ENCODE measurements at regions not wholly inside any gene's neighbourhood (a gene's known extent, or its start where the extent isn't known, plus 50 kb on each side); places are given as distances from the start of the nearest gene placed in this dataset.
"Not testable (repeated sequence)": the region's sequence is repeated elsewhere in the genome, so short reads cannot be mapped to it uniquely, and the experiment has no call there.

DNA sequence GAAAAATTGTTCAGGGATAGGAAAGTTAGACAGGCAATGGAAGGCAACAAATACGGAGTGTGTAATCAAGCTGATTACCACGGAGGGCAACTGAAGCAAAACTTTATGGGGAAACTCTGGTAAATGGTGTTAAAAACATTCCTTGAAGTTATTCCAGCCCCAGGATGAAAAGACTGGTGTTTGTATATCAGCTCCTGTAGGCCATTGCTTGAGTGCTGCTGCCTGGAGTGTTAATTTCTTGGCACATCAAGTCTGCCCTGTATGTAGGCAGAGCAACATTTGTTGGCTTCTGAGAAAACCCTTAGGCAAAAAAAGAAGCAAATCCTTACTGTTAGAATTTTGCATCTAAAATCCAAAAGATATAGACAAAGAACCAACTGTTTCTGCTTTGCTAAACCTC lies 686.5 kb upstream of the ACO1 start:
- DNase-seq = no peak

DNA sequence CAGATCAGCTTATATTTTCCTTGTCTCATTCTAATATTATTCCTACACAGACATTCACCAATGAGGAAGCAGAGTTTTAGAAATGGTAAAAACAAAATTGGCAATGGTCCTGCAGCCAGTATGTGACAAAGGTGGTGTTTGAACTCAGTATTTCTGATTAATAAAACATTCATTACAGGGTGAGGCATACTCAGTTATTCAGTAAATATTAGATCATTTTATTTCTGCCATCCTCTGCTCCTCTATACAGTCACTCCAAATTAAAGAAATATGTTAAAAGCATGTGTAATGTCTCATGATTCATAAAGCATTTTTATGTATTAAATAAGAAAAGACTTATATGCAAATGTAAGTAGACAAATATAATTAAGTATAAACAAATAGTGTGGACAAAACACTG lies 684.6 kb upstream of the ACO1 start:
- no peak for DNase-seq

DNA sequence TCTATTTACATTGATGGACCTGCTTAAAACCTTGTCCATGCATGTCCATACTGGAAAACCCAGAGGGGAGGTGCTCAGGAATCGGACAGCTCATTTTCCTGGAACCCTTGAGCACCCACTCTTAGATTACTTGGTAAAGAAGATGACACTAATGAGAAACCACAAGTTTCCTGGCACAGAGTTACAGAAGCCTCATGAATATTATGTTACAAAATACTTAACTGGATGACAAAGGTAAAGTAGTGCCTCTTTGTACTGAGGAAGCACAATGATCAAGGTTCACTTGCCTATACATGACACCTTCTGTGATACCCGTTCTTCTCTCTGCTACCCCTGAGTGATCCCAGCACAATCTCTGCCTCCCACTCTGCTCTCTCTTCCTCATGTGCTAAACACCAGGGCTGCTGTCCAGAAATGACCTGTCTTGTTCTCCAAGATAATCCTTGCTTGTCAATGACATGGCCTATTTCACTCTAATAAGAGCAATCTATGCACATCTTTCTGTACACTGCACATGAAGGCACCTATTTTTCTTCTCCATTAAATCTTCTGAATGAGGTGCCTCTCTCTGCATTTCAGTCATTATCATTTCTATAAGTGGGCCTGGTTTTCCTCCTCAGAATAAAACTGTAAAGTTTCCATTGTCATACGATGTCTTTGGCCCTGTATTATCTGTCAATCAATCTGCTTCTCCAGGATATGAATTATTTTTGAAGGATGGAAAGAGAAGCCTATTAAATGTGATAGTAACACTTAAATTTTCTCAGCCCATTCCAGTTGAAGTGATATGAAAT lies 684.0 kb upstream of the ACO1 start:
- DNase-seq = no peak

- no peak for DNase-seq
Observed at GRCh38 chr9:31702957-31703356, 681.5 kb upstream of the ACO1 start.

DNA sequence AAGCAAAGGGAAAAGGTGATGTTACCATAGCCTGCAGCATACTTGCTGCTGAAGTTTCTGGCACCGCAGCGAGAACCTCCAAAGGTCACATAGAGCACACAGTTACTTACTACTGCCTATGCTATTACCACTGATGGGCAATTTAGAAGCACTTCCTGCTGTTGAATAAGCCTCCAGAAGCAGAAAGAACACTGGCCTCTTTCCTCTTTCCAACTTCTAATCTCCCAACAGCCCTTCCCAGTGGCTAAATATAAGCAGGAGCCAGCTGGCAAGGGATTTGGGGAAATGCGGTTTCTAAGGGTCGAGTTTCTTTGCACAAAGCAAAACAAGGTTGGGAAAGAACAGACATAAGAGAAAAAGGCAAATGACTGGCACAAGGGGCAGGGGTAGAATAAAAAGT lies 669.2 kb upstream of the ACO1 start:
- DNase-seq = peak; percentile 9

- no peak for DNase-seq
Observed at GRCh38 chr9:31719262-31719661, 665.2 kb upstream of the ACO1 start.

DNA sequence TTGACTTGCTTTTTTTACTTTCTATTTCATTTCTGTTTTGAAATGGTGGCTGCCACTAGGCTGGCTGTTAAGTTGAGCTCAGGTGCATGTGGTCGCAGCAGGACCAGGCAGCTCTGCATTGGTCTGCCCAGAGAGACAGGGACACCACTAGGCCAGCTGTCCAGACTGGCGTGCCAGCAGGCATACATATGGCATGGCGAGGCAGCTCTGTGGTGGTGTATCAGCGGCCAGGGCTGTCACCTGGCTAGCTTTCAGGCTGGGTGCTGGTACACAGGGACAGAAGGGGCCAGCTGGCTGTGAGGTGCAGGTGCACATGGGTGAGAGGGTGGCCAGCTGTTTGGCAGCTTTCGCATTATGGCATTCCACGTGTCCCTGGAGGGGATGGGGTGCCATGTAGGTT lies 654.0 kb upstream of the ACO1 start:
- no peak for DNase-seq

- no peak for DNase-seq
Observed at GRCh38 chr9:31733166-31733565, 651.3 kb upstream of the ACO1 start.

DNA sequence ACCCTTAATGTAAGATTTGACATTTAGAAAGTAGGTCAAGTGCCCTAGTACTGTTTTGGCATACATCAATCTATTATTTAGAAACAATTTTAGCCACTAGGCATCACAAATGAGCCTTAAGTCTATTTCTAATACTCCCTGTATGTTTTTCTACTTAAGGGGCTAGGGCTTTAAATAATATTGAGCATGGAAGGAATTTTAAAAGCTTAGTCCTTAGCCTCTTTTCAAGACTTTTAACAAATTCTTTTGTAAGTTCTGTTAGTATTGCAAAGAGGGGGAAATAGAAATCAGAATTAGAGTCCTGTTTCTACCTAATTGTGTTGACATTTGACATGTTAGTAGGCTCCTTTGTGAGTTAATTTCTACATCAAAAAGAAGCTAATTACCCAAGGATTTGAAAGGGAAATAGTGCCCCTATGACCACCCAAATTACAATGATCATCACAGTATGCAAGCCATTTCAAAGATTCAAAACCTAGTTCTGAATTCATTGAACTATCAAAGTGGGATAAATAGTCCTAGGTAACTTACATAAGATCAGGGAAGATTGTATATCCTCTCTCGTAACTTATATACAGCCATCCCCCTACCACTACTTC lies 647.8 kb upstream of the ACO1 start:
- DNase-seq = no peak

DNA sequence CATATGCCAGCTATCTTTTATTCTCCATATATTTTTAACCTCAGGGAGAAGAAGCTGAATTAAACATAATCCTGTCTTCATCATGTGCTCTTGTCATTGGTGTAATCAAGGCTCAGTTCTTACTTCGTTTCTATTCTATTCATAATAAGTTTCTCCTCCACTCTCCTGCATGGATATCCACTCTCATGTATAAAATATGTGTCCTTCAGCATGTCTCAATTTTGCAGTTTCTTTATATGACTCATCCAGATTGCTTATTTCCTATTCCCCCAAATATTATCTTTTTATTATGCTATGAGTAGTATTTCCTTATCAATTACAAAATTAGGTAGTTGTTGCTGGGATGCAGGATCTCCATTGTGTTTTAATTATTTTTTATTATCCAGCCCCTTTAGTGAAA lies 643.7 kb upstream of the ACO1 start:
- DNase-seq = no peak

- DNase-seq = no peak
Observed at GRCh38 chr9:31744589-31744988, 639.9 kb upstream of the ACO1 start.

- DNase-seq = no peak
Observed at GRCh38 chr9:31745468-31745867, 639.0 kb upstream of the ACO1 start.

DNA sequence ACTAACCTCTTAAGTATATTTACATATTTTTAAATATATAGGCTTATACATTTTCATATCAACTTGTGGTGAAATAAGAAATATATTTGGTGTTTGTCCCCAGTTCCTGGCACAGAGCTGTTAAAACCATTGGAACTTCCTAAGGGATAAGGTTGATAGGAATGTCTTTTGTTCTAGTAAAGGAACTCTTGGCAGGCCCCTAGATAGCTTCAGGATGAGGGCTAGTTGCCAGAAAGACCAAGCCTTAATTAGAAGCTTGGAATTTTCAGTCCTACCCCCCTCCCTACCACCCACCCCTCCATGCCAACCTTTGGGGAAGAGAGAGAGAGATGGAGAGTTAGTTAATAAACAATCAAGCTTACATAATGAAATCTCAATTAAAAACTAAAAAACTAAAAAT lies 638.6 kb upstream of the ACO1 start:
- DNase-seq = no peak

DNA sequence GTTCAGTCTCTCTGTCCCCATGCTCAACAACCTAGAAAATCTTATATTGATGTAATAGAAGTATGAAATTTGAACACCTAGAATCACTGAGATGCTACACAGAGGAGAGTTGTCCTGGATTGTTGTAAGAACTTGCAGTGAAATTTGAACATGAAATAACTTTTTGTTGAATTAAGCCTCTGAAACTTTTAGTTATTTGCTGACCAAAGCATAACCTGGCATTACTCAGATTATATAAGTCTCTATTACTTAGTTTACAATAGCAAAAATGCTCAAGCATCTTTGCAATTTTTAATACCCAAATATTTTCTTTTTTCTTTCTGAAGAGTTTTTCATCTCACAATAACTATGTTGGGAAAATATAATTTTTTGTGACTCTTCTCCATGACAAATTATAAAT lies 630.7 kb upstream of the ACO1 start:
- no peak for DNase-seq

DNA sequence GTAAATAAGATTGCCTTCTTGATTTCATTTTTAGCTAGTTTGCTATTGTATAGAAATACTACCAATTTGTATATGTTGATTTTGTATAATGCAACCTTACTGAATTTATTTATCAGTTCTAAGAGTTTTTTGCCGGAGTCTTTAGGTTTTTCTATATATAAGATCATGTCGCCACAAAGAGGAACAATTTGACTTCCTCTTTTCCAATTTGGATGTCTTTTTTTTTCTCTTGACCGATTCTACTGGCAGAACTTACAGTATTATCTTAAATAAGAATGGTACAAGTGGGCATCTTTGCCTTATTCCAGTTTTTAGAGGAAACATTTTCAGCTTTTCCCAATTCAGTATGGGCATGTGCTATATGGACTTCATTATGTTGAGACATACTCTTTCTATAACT lies 624.7 kb upstream of the ACO1 start:
- no peak for DNase-seq

GRCh38 chr9:31774021-31774420 lies 610.4 kb upstream of the ACO1 start:
- DNase-seq = not testable (repeated sequence)

DNA sequence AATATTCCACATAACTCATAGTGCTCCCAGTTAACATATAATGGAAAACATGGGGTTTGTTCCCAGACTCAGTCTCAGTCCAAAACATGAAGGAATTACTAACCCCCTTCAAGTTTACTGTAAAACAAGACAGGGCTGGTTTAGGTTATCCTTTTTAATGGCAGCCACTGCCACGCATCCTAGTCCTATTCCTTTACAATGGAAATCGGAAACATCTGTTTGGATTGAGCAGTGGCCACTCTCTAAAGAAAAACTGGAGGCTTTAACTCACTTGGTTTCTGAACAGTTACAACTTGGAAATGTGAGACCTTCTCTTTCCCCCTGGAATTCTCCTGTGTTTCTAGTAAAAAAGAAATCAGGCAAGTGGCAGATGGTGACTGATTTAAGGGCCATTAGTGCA lies 609.9 kb upstream of the ACO1 start:
- DNase-seq = peak; percentile 20

DNA sequence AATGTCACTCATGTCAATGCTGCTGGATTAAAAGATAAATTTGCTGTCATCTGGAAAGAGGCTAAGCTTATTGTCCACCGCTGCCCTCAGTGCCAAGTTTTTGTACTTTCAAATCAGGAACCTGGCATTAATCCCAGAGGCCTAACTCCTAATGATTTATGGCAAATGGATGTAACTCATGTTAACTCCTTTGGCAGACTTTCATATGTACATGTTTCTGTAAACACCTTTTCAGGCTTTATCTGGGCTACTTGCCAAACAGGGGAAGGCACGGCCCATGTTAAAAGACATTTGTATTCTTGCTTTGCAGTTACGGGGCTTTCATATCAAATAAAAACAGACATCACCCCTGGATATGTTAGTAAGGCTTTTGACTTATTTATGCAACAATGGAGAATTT lies 608.0 kb upstream of the ACO1 start:
- DNase-seq = no peak

- no peak for DNase-seq
Observed at GRCh38 chr9:31783491-31783890, 601.0 kb upstream of the ACO1 start.

DNA sequence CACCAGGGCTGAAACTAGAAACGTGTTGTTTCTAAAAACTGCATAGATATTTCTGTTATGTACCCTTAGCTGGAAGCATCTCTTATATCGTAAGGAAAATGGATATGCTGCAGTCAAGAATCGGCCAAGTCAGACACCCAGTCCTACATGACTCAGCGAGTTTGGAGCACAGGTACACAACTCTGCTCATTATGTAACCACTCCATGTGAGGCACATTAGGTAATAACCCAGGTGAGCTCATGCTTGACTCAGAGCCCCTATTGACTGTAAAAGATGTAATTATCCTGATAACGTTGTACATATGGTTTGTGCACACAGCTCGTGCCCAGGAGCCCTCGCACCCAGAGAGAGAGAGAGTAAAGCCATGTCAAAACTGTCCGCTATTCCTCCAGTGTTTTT lies 593.7 kb upstream of the ACO1 start:
- DNase-seq = no peak

DNA sequence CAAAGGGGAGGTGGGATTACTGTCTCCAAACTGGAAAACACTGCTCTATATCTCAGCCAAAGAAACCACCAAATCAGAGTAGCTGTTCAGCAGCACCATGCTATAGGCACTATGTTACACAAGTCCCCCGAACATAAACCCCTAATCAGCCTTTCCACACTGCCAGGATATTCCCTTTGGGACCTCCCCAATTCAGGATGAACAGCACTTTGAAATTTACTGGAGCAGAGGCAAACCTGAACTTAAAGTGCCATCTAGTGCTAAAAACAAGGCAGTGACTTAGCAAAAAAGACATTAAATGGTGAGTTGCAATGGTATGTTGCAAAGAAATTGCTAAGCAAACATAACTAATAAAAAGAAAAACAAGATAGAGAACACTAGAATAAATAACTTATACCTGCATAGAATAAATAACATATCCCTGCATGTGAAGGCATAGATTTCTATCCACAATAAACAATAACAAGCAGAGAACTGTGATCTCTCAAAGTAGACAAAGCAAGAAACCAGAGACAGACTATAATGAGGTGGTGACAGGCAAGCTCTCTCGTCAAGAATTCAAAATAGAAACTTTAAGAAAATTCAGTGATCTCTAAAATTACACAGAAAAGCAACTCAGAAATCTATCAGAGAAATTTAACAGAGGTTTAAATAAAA lies 584.4 kb upstream of the ACO1 start:
- peak; percentile 49 for DNase-seq

GRCh38 chr9:31807574-31808256 lies 576.7 kb upstream of the ACO1 start:
- no peak for DNase-seq

DNA sequence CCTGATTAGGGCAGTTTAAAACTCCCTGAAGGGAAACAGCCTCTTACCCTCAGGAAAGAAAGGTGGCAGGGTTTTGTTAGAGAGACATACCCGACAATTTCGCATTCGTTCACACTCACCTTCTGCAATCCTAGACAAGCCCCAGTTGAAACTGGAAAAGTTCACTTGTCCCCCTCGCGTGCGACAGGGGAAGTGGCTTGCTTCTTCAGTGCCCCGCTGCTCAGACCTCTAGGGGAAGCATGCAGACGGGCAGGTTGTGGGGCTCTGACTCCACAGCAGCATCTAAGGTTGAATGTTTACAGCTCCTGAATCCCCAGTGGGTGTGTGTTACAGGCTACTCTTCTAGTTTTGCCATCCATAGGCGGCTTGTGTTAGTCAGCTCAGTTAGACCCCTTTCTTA lies 575.7 kb upstream of the ACO1 start:
- no peak for DNase-seq

- no peak for DNase-seq
Observed at GRCh38 chr9:31820426-31820825, 564.0 kb upstream of the ACO1 start.

Data from eye (tissue), 1 donor.